K562 (cell line): ENCODE measurements at regions not wholly inside any gene's neighbourhood (a gene's known extent, or its start where the extent isn't known, plus 50 kb on each side); places are given as distances from the start of the nearest gene placed in this dataset.

Experiments used
- ATAC-seq: fragments of 200-7000 bp; cut with Tn5 transposase; 3 replicates; pipeline ENCODE4 v1.9.1; 2020; ENCODE audit warnings: moderate library complexity
- BruUV-seq: library from RNA; stranded (reverse); fragments of 400-500 nt; replicated peaks from 2 replicates; lab custom pipeline; 2021; lab: Mats Ljungman, UMichigan
- CTCF ChIA-PET: fragments of 300-600 bp; formaldehyde crosslinking; extraction: SDS; loops from one replicate; lab custom pipeline; 2021; ENCODE audit warnings: low intra/inter-chr PET ratio; lab: Yijun Ruan, JAX
- POLR2A ChIA-PET: fragments of 300-600, 350-650 bp; sonication (Branson Sonifier 250); formaldehyde crosslinking; extraction: SDS; loops from one replicate; lab custom pipeline; 2021; ENCODE audit warnings: antibody characterized with exemption, inconsistent platforms; lab: Yijun Ruan, JAX
- DNase-seq, 4 experiments: peaks; one replicate each; pipeline versions ENCODE4 v3.0.0 to v3.0.0-alpha.2; 2011 to 2018; ENCODE audit warnings: low spot score in 3 of 4, mixed read lengths in 3 of 4; ENCODE audit errors: extremely low read depth in 1 of 4
- FAIRE-seq: peaks from 2 replicates; lab custom pipeline; 2011; peaks lifted over from hg19 to GRCh38; lab: Jason Lieb, UNC
- H2AFZ ChIP-seq: 2 replicates; pipeline ENCODE4 v1.6.0; 2011; ENCODE audit warnings: low read depth, low read length, control low read depth, inconsistent platforms
- H3K27ac ChIP-seq: fragments of 200-600 bp; 3 replicates; pipeline ENCODE4 v1.8.0; 2011; ENCODE audit warnings: low read depth, mild to moderate bottlenecking, control low read depth, inconsistent platforms, low read length, moderate library complexity, mixed read lengths; ENCODE audit errors: extremely low read depth
- H3K27me3 ChIP-seq, 2 experiments: fragments of 300-600 bp in 1 of 2; 2 replicates in 1 of 2; 3 replicates in 1 of 2; pipeline versions ENCODE4 v1.6.0 to v1.8.0; 2011; ENCODE audit warnings: inconsistent platforms in 2 of 2, low read length in 2 of 2, mild to moderate bottlenecking in 1 of 2, mixed read lengths in 1 of 2, moderate library complexity in 1 of 2; ENCODE audit not compliant: control insufficient read depth in 2 of 2, insufficient read depth in 2 of 2
- H3K36me3 ChIP-seq: fragments of 300-600 bp; 3 replicates; pipeline ENCODE4 v1.8.0; 2011; ENCODE audit warnings: mild to moderate bottlenecking, low read length, inconsistent platforms; ENCODE audit not compliant: control insufficient read depth, insufficient read depth
- H3K4me1 ChIP-seq, 2 experiments: fragments of 200-600 bp in 1 of 2; replicated peaks in 1 of 2; 2 replicates in 1 of 2; 3 replicates in 1 of 2; pipeline versions ENCODE4 v1.5.1 to v1.8.0; 2011; ENCODE audit warnings: inconsistent platforms in 2 of 2, low read length in 2 of 2, mild to moderate bottlenecking in 1 of 2, mixed read lengths in 1 of 2, moderate library complexity in 1 of 2; ENCODE audit not compliant: control insufficient read depth in 2 of 2, insufficient read depth in 2 of 2
- H3K4me2 ChIP-seq: 2 replicates; pipeline ENCODE4 v1.6.1; 2011; ENCODE audit warnings: low read length, control low read depth, inconsistent platforms, mixed read lengths; ENCODE audit not compliant: insufficient read depth
- H3K4me3 ChIP-seq: fragments of 200-600 bp; sonication (generic), shearing (Covaris generic); 2 replicates; pipeline ENCODE4 v1.5.1; 2016; ENCODE audit warnings: control low read depth, inconsistent platforms
- H3K79me2 ChIP-seq: fragments of 200-600 bp; 3 replicates; pipeline ENCODE4 v1.8.0; 2011; ENCODE audit warnings: low read length, inconsistent platforms; ENCODE audit not compliant: control insufficient read depth, insufficient read depth
- H3K9ac ChIP-seq, 2 experiments: 2 replicates each; pipeline versions ENCODE4 v1.6.0 to v1.6.1; 2011; ENCODE audit warnings: low read depth in 2 of 2, low read length in 2 of 2, control low read depth in 1 of 2, inconsistent platforms in 1 of 2, mild to moderate bottlenecking in 1 of 2, mixed read lengths in 1 of 2; ENCODE audit not compliant: insufficient read depth in 1 of 2
- H3K9me1 ChIP-seq: one replicate; pipeline ENCODE4 v1.6.0; 2011; ENCODE audit warnings: inconsistent platforms, mild to moderate bottlenecking, low read length, moderate library complexity; ENCODE audit not compliant: control insufficient read depth, insufficient read depth
- H3K9me3 ChIP-seq: replicated peaks from 2 replicates; pipeline ENCODE4 v1.5.1; 2011; ENCODE audit warnings: low read depth, low read length, inconsistent platforms; ENCODE audit not compliant: control insufficient read depth, insufficient read depth
- H4K20me1 ChIP-seq: replicated peaks from 2 replicates; pipeline ENCODE4 v1.6.1; 2011; ENCODE audit warnings: low read length, inconsistent platforms, mixed read lengths; ENCODE audit not compliant: control insufficient read depth, insufficient read depth
- ATF7 ChIP-seq: fragments of 450-650 bp; IDR thresholded peaks from 2 replicates; pipeline ENCODE4 v1.7.1; 2014; ENCODE audit warnings: mild to moderate bottlenecking, moderate library complexity
- BCLAF1 ChIP-seq, 2 experiments: fragments of 450-650 bp in 1 of 2; IDR thresholded peaks; 2 replicates each; pipeline ENCODE4 v1.6.1; 2011 to 2017; ENCODE audit warnings: low read depth in 2 of 2, antibody characterized with exemption in 1 of 2, borderline replicate concordance in 1 of 2, low read length in 1 of 2, mild to moderate bottlenecking in 1 of 2, mixed read lengths in 1 of 2; ENCODE audit not compliant: control insufficient read depth in 1 of 2
- ELF4 ChIP-seq: fragments of 450-650 bp; formaldehyde crosslinking; IDR thresholded peaks from 2 replicates; pipeline ENCODE4 v1.4.0; 2022; ENCODE audit warnings: missing genetic modification characterization
- FOXA3 ChIP-seq, 2 experiments: fragments of 450-650 bp in 1 of 2; sonication (generic) in 1 of 2; formaldehyde crosslinking; IDR thresholded peaks in 1 of 2; conservative IDR thresholded peaks in 1 of 2; 2 replicates each; pipeline versions ENCODE4 v1.4.0 to v1.8.0; 2020 to 2022; ENCODE audit warnings: mild to moderate bottlenecking in 2 of 2, missing genetic modification reagents in 1 of 2
- HDAC8 ChIP-seq: fragments of 450-650 bp; IDR thresholded peaks from 2 replicates; pipeline ENCODE4 v1.6.1; 2016; ENCODE audit warnings: mild to moderate bottlenecking, missing genetic modification characterization, moderate library complexity, missing compliant biosample characterization
- HNRNPK ChIP-seq: fragments of 200-400 bp; formaldehyde crosslinking; IDR thresholded peaks from one replicate; pipeline ENCODE4 v1.6.1; 2018; ENCODE audit warnings: mild to moderate bottlenecking, low read depth, low read length; ENCODE audit not compliant: poor library complexity, severe bottlenecking
- KHSRP ChIP-seq: fragments of 450-650 bp; IDR thresholded peaks from 2 replicates; pipeline ENCODE4 v1.6.1; 2017
- NR1H2 ChIP-seq: sonication (generic); formaldehyde crosslinking; IDR thresholded peaks from 2 replicates; pipeline ENCODE4 v1.4.0; 2020; ENCODE audit warnings: mild to moderate bottlenecking, missing genetic modification reagents
- SMC3 ChIP-seq: conservative IDR thresholded peaks from 2 replicates; pipeline ENCODE4 v1.6.1; 2011; ENCODE audit warnings: low read depth, low read length, improper control_type of control experiment; ENCODE audit not compliant: insufficient read depth
- TAF1 ChIP-seq: IDR thresholded peaks from 2 replicates; pipeline ENCODE4 v1.6.1; 2011; ENCODE audit warnings: mild to moderate bottlenecking, low read length, moderate library complexity; ENCODE audit not compliant: insufficient read depth, control insufficient read depth, severe bottlenecking; ENCODE audit errors: extremely low read depth
- TOE1 ChIP-seq, 2 experiments: fragments of 450-650 bp in 1 of 2; sonication (generic) in 1 of 2; formaldehyde crosslinking in 1 of 2; IDR thresholded peaks; 2 replicates each; pipeline versions ENCODE4 v1.7.1 to v1.8.0; 2016 to 2022; ENCODE audit warnings: borderline replicate concordance in 2 of 2, mild to moderate bottlenecking in 2 of 2, antibody characterized with exemption in 1 of 2, inconsistent platforms in 1 of 2, low read depth in 1 of 2, missing genetic modification reagents in 1 of 2, moderate library complexity in 1 of 2
- ZFP36 ChIP-seq: fragments of 150-350 bp; IDR thresholded peaks from 2 replicates; pipeline ENCODE4 v1.6.1; 2018; ENCODE audit warnings: low read length, low read depth; ENCODE audit not compliant: partially characterized antibody
- ZNF24 ChIP-seq: fragments of 450-650 bp; IDR thresholded peaks from 2 replicates; pipeline ENCODE4 v1.6.1; 2016
- WGBS: fragments of 100-300 bp; shearing (Covaris generic); methylation state at CpG from one replicate; pipeline ENCODE4 v1.1.6; 2016; ENCODE audit warnings: low coverage, mixed read lengths; ENCODE audit not compliant: insufficient coverage; ENCODE audit errors: missing lambda C conversion rate; 5-methylcytosine and 5-hydroxymethylcytosine counted together
- in situ Hi-C: fragments of 300-500 bp; cut with MboI; formaldehyde crosslinking; loops from 4 replicates; pipeline ENCODE4 v1.15.0; 2018; ENCODE audit warnings: inconsistent platforms, mixed read lengths
- intact Hi-C: fragments of 100-400 bp; cut with micrococcal nuclease; formaldehyde crosslinking; loops from 2 replicates; pipeline ENCODE4 v1.14.2; 2022

DNA sequence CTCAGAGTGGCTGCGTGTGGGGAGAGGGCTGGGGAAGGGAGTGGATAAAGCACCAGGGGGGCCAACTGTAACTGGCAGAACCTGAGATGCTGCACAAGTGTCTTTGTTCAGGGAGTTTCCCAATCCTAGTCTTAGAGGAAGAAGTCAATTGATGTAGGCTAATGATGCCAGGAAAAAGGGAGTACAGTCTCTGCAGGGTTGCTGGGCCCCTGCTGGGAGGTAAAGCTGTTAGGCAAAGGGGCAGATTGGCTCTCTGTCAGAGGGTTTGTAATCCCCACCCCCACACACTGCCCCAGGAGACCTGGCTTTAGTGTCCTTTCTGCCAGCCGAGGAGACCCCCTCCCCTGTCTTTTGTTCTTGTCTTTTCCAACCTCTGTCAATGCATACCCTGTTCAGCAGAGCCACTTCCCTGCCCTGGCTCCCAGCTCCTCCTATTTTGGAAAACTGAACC lies 178.4 kb downstream of the KCNA5 start:
- H3K4me2 ChIP-seq, result no peak overlapping the region
- ChIA-PET CTCF (no interaction called here), POLR2A (no interaction called here)
- in situ Hi-C loops, result no loop called here
- no peak overlapping the region for H3K9ac ChIP-seq
- intact Hi-C loops, result no loop called here
- H3K27me3 ChIP-seq, result no peaks in the 10 kb centered on the region
- H3K9me3 ChIP-seq, result no peaks in the 10 kb centered on the region
- H3K36me3 ChIP-seq, result no peaks in the 10 kb centered on the region
- no TSS peak for BruUV-seq
- H3K79me2 ChIP-seq, result no peaks in the 10 kb centered on the region
- WGBS, result 23% methylated on average over 2 of the region's 2 CpGs
- H3K4me3 ChIP-seq, result no peak overlapping the region
- ATAC-seq (no peak), FAIRE-seq (no peak), DNase-seq (no peak)
- H3K27ac ChIP-seq, result no peak overlapping the region
- no peaks in the 10 kb centered on the region for H3K9me1 ChIP-seq
- H3K4me1 ChIP-seq, result peaks cover 0 to 11% of the 10 kb centered on the region in 2 experiments; a peak in 4 of 5 replicates
- H4K20me1 ChIP-seq, result no peaks in the 10 kb centered on the region
- no peak overlapping the region for H2AFZ ChIP-seq
- TF ChIP-seq FOXA3 (CRISPR knock-in tag; conservative IDR thresholded peaks at IDR 0.05 in 1 of 2, IDR thresholded peaks at IDR 0.05 in 1 of 2) (no peak), HDAC8 (tag) (no peak), ELF4 (CRISPR knock-in tag) (no peak), ATF7 (no peak), KHSRP (no peak), SMC3 (no peak), ZFP36 (no peak), NR1H2 (CRISPR knock-in tag) (no peak), HNRNPK (no peak), BCLAF1 (IDR thresholded peaks at IDR 0.05; ENCODE audit: borderline replicate concordance in 1 of 2, control insufficient read depth in 1 of 2, low read depth in 2 of 2, low read length in 1 of 2) (no peak), ZNF24 (no peak), TAF1 (no peak), TOE1 (IDR thresholded peaks at IDR 0.05; ENCODE audit: borderline replicate concordance) (no peak), TOE1 (CRISPR knock-in tag; IDR thresholded peaks at IDR 0.05; ENCODE audit: borderline replicate concordance, low read depth) (no peak)
